Skeletal muscle tissue (tissue), 3 donors: ENCODE measurements at regions not wholly inside any gene's neighbourhood (a gene's known extent, or its start where the extent isn't known, plus 50 kb on each side); places are given as distances from the start of the nearest gene placed in this dataset.
A peak's percentile ranks its signal among the peaks of the same experiment; 100 is the strongest.

Source experiments
- H3K27ac ChIP-seq: one replicate; pipeline ENCODE4 v1.7.0; 2013; ENCODE audit warnings: mild to moderate bottlenecking, low read depth, low read length, inconsistent platforms
- H3K27me3 ChIP-seq, 3 donors: one replicate each; pipeline ENCODE4 v1.7.0; 2013; ENCODE audit warnings: low read length in 3 of 3; ENCODE audit not compliant: control insufficient read depth in 3 of 3, insufficient read depth in 3 of 3
- H3K36me3 ChIP-seq, 3 donors: one replicate each; pipeline ENCODE4 v1.7.0; 2013; ENCODE audit warnings: low read length in 3 of 3; ENCODE audit not compliant: control insufficient read depth in 3 of 3, insufficient read depth in 3 of 3
- H3K4me1 ChIP-seq, 3 donors: one replicate each; pipeline ENCODE4 v1.7.0; 2013; ENCODE audit warnings: low read length in 3 of 3, mild to moderate bottlenecking in 3 of 3; ENCODE audit not compliant: control insufficient read depth in 3 of 3, insufficient read depth in 3 of 3
- H3K4me3 ChIP-seq, 3 donors: one replicate each; pipeline ENCODE4 v1.7.0; 2013; ENCODE audit warnings: low read length in 3 of 3
- H3K9ac ChIP-seq, 3 donors: one replicate each; pipeline ENCODE4 v1.7.0; 2013; ENCODE audit warnings: low read length in 3 of 3, mild to moderate bottlenecking in 3 of 3, moderate library complexity in 2 of 3, low read depth in 1 of 3
- H3K9me3 ChIP-seq, 3 donors: one replicate each; pipeline ENCODE4 v1.7.0; 2013; ENCODE audit warnings: low read length in 3 of 3; ENCODE audit not compliant: control insufficient read depth in 3 of 3
- donor health status: Osteomylitis.

DNA sequence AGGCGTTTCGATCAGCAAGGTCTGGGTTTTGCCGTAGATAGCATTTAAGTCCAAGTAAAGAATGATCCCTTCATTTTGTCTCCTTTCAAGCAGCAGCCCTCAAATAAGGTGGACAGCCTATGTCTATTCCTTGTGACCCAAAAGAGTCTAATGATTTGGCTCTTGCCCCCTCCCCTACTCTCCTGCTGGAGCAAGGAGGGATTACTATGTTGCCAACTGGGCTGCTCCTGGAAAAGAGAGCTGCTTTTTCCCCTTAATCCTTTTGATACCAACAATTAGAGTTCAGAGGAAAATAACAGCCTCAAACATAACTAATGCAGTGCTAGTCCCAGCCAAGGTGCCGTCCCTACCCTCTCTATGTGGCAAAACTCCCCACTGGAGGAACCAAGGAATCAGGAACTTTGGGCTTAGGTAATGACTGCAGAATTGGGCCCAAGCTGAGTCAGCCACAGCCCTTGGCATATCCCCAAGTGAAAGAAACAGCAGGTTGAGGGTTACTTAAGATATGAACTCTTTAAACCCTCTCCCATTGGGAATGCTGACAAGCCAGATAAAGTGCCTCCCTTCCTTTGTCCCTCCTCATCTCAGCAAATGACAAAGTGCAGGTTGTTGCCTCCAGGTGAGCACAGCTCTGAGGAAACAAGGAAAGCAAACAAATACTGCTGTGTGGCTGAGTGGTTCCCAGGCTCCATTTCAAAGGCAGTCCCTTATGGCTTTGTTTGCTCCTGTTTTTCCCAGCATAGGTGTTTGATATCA, 643.7 kb downstream of the INHBA start:
- no peak overlapping the region for H3K9ac ChIP-seq
- no peaks in the 10 kb centered on the region for H3K27me3 ChIP-seq
- H3K4me1 ChIP-seq = no peaks in the 10 kb centered on the region
- H3K9me3 ChIP-seq = no peaks in the 10 kb centered on the region
- no peak overlapping the region for H3K27ac ChIP-seq
- H3K36me3 ChIP-seq = no peaks in the 10 kb centered on the region
- H3K4me3 ChIP-seq = no peak overlapping the region

GRCh38 chr7:41054960-41055661, 647.8 kb downstream of the INHBA start:
- Histone ChIP-seq H3K4me1 (no peaks in the 10 kb centered on the region), H3K27ac (no peak overlapping the region)

DNA sequence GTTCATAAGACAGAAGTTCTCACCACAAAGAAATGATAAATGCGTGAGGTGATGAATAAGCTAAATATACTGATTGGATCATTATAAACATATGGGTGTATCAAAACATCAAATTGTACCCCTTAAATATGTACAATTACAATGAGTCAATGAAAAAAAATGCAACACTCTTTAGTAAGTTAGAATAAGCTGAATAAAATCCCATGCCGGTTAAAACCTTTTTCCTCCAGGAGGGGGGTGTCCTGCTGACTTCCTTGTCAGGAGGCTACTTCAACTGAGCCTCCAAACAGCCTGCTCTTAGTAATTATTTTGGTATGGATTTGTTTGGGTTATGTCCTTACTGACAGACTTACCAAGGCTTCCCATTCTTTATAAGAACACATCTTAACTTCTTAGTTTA, 649.1 kb downstream of the INHBA start:
- H3K36me3 ChIP-seq = no peaks in the 10 kb centered on the region
- H3K27ac ChIP-seq = no peak overlapping the region
- no peaks in the 10 kb centered on the region for H3K9me3 ChIP-seq

More at GRCh38 chr7:41054960-41055661, 647.8 kb downstream of the INHBA start:
- H3K9ac ChIP-seq = no peak overlapping the region
- no peak overlapping the region for H3K4me3 ChIP-seq
- no peaks in the 10 kb centered on the region for H3K9me3 ChIP-seq
- no peaks in the 10 kb centered on the region for H3K36me3 ChIP-seq
- H3K27me3 ChIP-seq = no peaks in the 10 kb centered on the region

DNA sequence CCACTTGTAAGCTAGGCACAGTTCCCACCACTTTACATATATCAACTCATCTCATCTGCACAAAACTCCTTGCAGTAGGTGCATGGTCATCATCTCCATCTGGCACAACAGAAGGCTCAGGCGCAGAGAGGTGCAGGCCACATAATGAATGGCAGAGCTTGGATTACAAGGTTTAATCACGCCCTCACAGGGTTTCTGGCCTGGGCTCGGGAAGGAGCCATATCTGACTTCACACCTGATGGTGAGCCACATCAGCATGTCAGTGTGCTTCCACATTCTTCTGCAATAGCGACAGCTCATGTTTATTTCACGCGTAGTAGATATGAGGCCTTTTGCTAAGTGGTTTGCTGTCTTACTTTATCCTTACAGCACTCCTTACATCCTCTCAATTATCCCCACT, 650.2 kb downstream of the INHBA start:
- no peak overlapping the region for H3K27ac ChIP-seq
- H3K4me3 ChIP-seq = no peak overlapping the region
- no peaks in the 10 kb centered on the region for H3K27me3 ChIP-seq
- H3K36me3 ChIP-seq = no peaks in the 10 kb centered on the region
- no peaks in the 10 kb centered on the region for H3K9me3 ChIP-seq
- H3K4me1 ChIP-seq = peaks cover 0 to 3% (median 0%) of the 10 kb centered on the region in 3 donors
- H3K9ac ChIP-seq = no peak overlapping the region

More for the DNA sequence above, 649.1 kb downstream of the INHBA start:
- Histone ChIP-seq H3K27me3 (no peaks in the 10 kb centered on the region), H3K9ac (no peak overlapping the region), H3K4me3 (no peak overlapping the region), H3K4me1 (no peaks in the 10 kb centered on the region)

- Histone ChIP-seq H3K4me1 (peaks cover 0 to 3% (median 0%) of the 10 kb centered on the region in 3 donors), H3K36me3 (no peaks in the 10 kb centered on the region), H3K9ac (no peak overlapping the region), H3K9me3 (no peaks in the 10 kb centered on the region), H3K27me3 (no peaks in the 10 kb centered on the region), H3K27ac (no peak overlapping the region), H3K4me3 (no peak overlapping the region)
These were observed 650.7 kb downstream of the INHBA start for GRCh38 chr7:41052201-41052600.

DNA sequence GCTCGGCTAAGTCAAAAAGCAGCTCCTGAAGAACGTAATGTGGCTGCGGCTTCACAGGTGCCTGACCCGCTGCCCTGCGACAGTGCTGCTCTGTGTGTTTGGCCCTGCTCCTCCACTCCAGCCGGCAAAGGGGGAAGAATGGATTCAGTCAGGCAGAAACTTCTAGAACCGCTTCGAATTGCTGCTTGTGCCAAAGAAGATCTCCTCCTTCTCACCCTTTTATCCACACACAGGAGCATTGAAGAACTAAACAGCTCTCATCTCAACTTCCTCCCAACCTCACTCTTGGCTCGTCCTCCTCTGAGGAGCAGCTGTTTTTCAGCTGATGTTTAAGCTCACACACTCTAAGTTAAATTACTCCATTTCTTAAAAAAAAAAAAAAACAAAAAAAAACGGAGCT, 651.4 kb downstream of the INHBA start:
- Histone ChIP-seq H3K4me1 (peaks cover 0 to 5% (median 3%) of the 10 kb centered on the region in 3 donors), H3K27me3 (no peaks in the 10 kb centered on the region), H3K36me3 (no peaks in the 10 kb centered on the region), H3K4me3 (no peak overlapping the region), H3K9me3 (no peaks in the 10 kb centered on the region), H3K9ac (no peak overlapping the region), H3K27ac (no peak overlapping the region)

- Histone ChIP-seq H3K9ac (no peak overlapping the region), H3K27ac (no peak overlapping the region)
These were observed 651.8 kb downstream of the INHBA start for GRCh38 chr7:41051062-41051461.

DNA sequence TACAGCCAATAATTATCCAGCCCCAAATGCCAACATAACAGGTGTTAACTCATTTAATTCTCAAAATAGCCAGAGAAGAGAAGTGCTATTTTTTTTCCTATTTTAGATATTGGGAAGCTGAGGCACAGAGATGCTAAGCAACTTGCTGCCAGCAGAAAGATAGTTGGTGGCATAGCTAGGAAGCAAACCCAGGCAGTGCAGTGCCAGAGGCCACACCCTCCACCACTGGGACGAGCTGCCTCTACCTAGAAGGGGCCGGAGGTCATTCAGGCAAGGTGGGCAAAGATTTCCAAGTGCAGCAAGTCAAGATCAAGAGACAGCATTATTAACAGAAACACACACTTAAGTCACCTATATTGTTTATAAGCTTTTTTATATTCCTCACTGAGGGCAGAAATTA, 654.1 kb downstream of the INHBA start:
- no peak overlapping the region for H3K9ac ChIP-seq
- H3K27ac ChIP-seq = no peak overlapping the region
- H3K4me3 ChIP-seq = no peak overlapping the region
- H3K36me3 ChIP-seq = no peaks in the 10 kb centered on the region
- H3K9me3 ChIP-seq = no peaks in the 10 kb centered on the region
- peaks cover 0 to 9% (median 4%) of the 10 kb centered on the region in 3 donors for H3K4me1 ChIP-seq
- no peaks in the 10 kb centered on the region for H3K27me3 ChIP-seq

More at GRCh38 chr7:41051062-41051461, 651.8 kb downstream of the INHBA start:
- no peaks in the 10 kb centered on the region for H3K27me3 ChIP-seq
- H3K4me3 ChIP-seq = no peak overlapping the region
- H3K36me3 ChIP-seq = no peaks in the 10 kb centered on the region
- H3K4me1 ChIP-seq = peaks cover 0 to 9% (median 3%) of the 10 kb centered on the region in 3 donors
- no peaks in the 10 kb centered on the region for H3K9me3 ChIP-seq

GRCh38 chr7:41047789-41048191, 655.1 kb downstream of the INHBA start:
- H3K27me3 ChIP-seq = no peaks in the 10 kb centered on the region
- peak overlapping the region; percentile 31 for H3K27ac ChIP-seq
- no peaks in the 10 kb centered on the region for H3K9me3 ChIP-seq
- H3K4me1 ChIP-seq = peaks cover 0 to 9% (median 4%) of the 10 kb centered on the region in 3 donors
- no peak overlapping the region for H3K4me3 ChIP-seq
- H3K9ac ChIP-seq = no peak overlapping the region
- H3K36me3 ChIP-seq = no peaks in the 10 kb centered on the region

- Histone ChIP-seq H3K4me1 (peaks cover 0 to 9% (median 4%) of the 10 kb centered on the region in 3 donors), H3K36me3 (no peaks in the 10 kb centered on the region), H3K9me3 (no peaks in the 10 kb centered on the region), H3K27me3 (no peaks in the 10 kb centered on the region), H3K27ac (peak overlapping the region; percentile 31), H3K4me3 (no peak overlapping the region), H3K9ac (no peak overlapping the region)
These were observed 655.7 kb downstream of the INHBA start for GRCh38 chr7:41047211-41047610.
